Urinary bladder (tissue), 3 donors: ENCODE measurements at regions not wholly inside any gene's neighbourhood (a gene's known extent, or its start where the extent isn't known, plus 50 kb on each side); places are given as distances from the start of the nearest gene placed in this dataset.
"Not testable (repeated sequence)": the region's sequence is repeated elsewhere in the genome, so short reads cannot be mapped to it uniquely, and the experiment has no call there.

ENCODE experiments used
- DNase-seq: peaks from one replicate; pipeline ENCODE4 v3.0.0-alpha.2; 2015; ENCODE audit errors: extremely low spot score
- H3K27ac ChIP-seq: one replicate; pipeline ENCODE4 v1.5.1; 2013; ENCODE audit warnings: low read depth, mild to moderate bottlenecking, moderate library complexity
- H3K36me3 ChIP-seq: one replicate; pipeline ENCODE4 v1.6.1; 2013; ENCODE audit warnings: mild to moderate bottlenecking, moderate library complexity; ENCODE audit not compliant: insufficient read depth
- H3K4me1 ChIP-seq: one replicate; pipeline ENCODE4 v1.6.1; 2013; ENCODE audit warnings: mild to moderate bottlenecking, moderate library complexity; ENCODE audit not compliant: insufficient read depth
- H3K4me3 ChIP-seq: one replicate; pipeline ENCODE4 v1.5.1; 2013; ENCODE audit warnings: low read depth, low read length
- WGBS: extraction: QIAGEN DNeasy Blood & Tissue Kit; methylation state at CpG from one replicate; pipeline ENCODE4 v1.1.7; 2013; 5-methylcytosine and 5-hydroxymethylcytosine counted together
- donor health status: healthy with polysubstance abuse.
- donor health status: healthy.

DNA sequence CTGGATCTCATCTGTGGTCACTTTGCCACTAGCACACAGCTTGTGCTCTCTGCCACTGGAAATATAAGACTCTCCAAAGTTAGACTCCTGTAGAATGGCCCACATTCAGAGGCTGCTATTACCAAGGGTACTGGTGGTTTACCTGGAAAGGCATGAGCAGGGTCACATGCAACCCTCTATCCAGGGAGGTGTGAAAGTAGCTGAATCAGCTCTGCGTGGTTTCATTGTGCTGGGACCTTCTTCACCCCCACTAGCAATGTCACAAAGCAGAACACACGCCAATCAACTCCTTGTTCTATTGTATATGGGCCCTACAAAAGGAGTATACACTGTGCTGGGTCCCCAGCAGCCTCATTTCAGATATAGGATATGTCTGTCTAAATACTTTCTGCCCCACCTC, 353.6 kb upstream of the AUTS2 start:
- no peak overlapping the region for H3K27ac ChIP-seq
- H3K4me1 ChIP-seq = no peaks in the 10 kb centered on the region
- no peaks in the 10 kb centered on the region for H3K36me3 ChIP-seq
- WGBS = 95% methylated on average over 2 of the region's 2 CpGs
- DNase-seq = no peak
- no peak overlapping the region for H3K4me3 ChIP-seq

- no peaks in the 10 kb centered on the region for H3K4me1 ChIP-seq
- H3K27ac ChIP-seq = no peak overlapping the region
- H3K4me3 ChIP-seq = no peak overlapping the region
- WGBS = 64% methylated on average over 2 of the region's 2 CpGs
- no peak for DNase-seq
- H3K36me3 ChIP-seq = no peaks in the 10 kb centered on the region
Measured at GRCh38 chr7:69245646-69246045, 352.6 kb upstream of the AUTS2 start.

DNA sequence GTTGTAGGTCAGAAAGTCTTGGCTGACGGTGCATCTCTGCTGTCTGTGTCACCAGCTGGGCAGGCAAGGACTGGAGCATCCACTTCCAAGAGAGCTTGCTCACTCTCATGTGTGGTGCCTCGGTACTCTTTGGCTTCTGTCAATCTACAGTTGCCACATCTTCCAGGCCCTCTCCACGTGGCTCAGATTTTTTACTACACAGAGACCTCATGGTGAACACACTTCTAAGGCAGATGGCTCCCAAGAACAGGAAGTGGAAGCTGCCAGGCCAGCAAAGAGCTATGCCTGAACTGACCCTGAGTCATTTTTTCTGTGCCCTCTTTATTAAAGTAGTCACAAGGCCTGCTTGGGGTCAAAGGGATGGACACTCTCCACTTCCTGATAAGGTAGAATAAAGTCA, 351.5 kb upstream of the AUTS2 start:
- Histone ChIP-seq H3K27ac (no peak overlapping the region), H3K36me3 (no peaks in the 10 kb centered on the region), H3K4me1 (no peaks in the 10 kb centered on the region), H3K4me3 (no peak overlapping the region)
- no peak for DNase-seq
- WGBS = 80% methylated on average over 3 of the region's 3 CpGs

DNA sequence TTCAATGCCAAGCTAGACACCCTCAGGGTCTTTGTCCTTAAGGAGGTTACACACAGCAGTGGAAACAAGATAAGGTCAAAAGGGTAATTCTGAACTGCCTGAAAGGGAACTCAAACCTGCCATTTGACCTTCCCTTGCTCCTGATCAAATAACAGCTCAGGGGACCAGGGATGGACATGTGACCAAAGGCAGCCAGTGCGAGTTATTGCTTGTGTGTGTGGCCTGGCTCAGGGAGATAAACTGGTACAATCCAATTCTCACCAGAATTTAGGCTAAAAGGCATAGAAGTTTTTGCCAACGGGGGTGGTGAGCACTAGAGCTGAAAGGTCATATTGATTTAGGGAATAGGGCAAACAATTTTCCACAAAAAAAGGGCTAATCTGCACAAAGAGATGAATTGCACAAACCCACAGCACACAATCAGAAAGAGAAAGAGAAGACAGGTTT, 349.9 kb upstream of the AUTS2 start:
- not testable (repeated sequence) for H3K36me3 ChIP-seq, H3K27ac ChIP-seq, DNase-seq, H3K4me3 ChIP-seq, H3K4me1 ChIP-seq
- WGBS = 74% methylated on average over 2 of the region's 2 CpGs

- no peaks in the 10 kb centered on the region for H3K36me3 ChIP-seq
- no peak overlapping the region for H3K27ac ChIP-seq
- H3K4me3 ChIP-seq = no peak overlapping the region
- no peak for DNase-seq
- H3K4me1 ChIP-seq = no peaks in the 10 kb centered on the region
- WGBS = 98% methylated on average over 5 of the region's 5 CpGs
Measured at GRCh38 chr7:69250958-69251357, 347.3 kb upstream of the AUTS2 start.

DNA sequence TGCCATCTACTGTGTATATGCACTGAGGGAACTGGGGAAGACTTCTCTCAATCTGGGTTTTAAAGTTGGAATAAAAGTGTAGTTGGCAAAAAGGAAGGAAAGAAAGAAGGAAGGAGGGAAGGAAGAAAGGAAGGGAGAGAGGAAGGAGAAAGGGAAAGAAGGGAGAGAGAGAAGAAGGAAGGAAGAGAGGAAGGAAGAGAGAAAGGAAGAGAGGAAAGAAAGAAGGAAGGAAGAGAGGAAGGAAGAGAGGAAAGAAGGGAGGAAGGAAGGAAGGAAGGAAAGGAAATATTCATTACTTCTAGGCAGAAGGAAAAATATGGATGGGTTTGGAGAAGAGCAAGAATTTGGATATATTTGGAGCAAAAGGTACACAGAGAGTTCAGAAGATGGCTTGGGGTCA, 343.6 kb upstream of the AUTS2 start:
- H3K36me3 ChIP-seq = no peaks in the 10 kb centered on the region
- no peak for DNase-seq
- no peaks in the 10 kb centered on the region for H3K4me1 ChIP-seq
- no peak overlapping the region for H3K4me3 ChIP-seq
- H3K27ac ChIP-seq = no peak overlapping the region

DNA sequence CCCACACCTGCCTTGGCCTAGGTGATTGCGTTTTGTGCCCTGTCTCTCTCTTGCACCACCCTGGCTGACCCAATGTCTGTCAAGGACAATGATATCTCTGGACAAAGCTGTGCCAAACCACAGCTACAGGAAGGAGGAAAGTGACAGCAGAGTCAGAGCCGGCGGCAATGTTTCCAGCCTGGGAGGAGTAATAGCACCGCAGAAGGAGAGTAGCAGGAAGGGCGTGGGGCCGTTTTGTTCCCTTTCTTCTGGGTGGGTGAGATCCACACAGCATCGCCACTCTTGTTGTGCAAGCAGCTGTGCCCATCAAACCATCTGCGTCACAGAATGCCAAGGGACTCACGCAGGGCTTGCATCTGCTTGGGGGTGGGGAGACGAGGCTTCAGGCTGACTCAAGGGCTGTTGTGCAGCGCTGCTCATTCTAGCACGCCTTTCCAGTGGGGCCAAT, 341.6 kb upstream of the AUTS2 start:
- no peak for DNase-seq
- 82% methylated on average over 12 of the region's 12 CpGs for WGBS

DNA sequence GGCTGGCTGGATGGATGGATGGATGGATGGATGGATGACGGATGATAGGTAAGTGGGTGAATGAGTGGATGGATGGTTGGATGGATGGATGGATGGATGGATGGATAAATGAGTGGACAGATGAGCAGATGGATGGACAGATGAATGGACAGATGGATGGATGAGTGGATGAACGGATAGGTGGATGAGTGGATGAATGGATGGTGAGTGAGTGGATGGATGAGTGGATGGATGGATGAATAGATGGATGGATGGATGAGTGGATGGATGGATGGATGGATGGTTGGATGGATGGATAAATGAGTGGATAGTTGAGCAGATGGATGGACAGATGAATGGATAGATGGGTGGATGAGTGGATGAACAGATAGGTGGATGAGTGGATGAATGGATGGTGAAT, 340.7 kb upstream of the AUTS2 start:
- WGBS = 98% methylated on average over 2 of the region's 2 CpGs
- H3K36me3 ChIP-seq = no peaks in the 10 kb centered on the region
- no peak overlapping the region for H3K4me3 ChIP-seq
- H3K4me1 ChIP-seq = no peaks in the 10 kb centered on the region
- DNase-seq = no peak
- H3K27ac ChIP-seq = no peak overlapping the region

More for the DNA sequence above, 341.6 kb upstream of the AUTS2 start:
- no peaks in the 10 kb centered on the region for H3K36me3 ChIP-seq
- H3K4me3 ChIP-seq = no peak overlapping the region
- H3K27ac ChIP-seq = no peak overlapping the region
- no peaks in the 10 kb centered on the region for H3K4me1 ChIP-seq

GRCh38 chr7:69259445-69259844, 338.8 kb upstream of the AUTS2 start:
- no peaks in the 10 kb centered on the region for H3K4me1 ChIP-seq
- H3K36me3 ChIP-seq = no peaks in the 10 kb centered on the region
- 63% methylated on average over 2 of the region's 2 CpGs for WGBS
- H3K27ac ChIP-seq = no peak overlapping the region
- H3K4me3 ChIP-seq = no peak overlapping the region
- DNase-seq = no peak

DNA sequence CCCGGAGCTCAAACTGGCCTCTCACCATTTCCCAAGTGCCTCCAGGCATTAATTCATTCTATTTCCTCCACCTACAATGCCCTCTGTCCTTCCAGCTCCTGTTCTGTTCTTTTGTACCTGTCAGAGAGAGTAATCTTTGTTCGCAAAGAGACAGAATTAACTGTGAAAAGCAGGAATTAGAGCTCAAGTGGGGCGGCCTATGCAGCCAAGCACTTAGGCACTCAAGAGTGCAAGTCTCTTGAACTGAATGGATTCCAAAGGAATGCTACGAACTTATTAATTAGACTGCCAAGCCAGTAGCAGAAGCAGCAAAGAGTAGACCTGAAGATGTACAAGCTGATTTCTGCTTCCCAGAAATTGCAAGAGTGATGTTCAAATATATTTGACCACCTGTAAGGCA, 338.3 kb upstream of the AUTS2 start:
- Histone ChIP-seq H3K27ac (no peak overlapping the region), H3K36me3 (no peaks in the 10 kb centered on the region), H3K4me1 (no peaks in the 10 kb centered on the region), H3K4me3 (no peak overlapping the region)
- WGBS = 87% methylated on average over 4 of the region's 4 CpGs
- no peak for DNase-seq

GRCh38 chr7:69263550-69263949, 334.7 kb upstream of the AUTS2 start:
- Histone ChIP-seq H3K4me3 (no peak overlapping the region), H3K36me3 (no peaks in the 10 kb centered on the region), H3K4me1 (no peaks in the 10 kb centered on the region), H3K27ac (no peak overlapping the region)
- DNase-seq = no peak

DNA sequence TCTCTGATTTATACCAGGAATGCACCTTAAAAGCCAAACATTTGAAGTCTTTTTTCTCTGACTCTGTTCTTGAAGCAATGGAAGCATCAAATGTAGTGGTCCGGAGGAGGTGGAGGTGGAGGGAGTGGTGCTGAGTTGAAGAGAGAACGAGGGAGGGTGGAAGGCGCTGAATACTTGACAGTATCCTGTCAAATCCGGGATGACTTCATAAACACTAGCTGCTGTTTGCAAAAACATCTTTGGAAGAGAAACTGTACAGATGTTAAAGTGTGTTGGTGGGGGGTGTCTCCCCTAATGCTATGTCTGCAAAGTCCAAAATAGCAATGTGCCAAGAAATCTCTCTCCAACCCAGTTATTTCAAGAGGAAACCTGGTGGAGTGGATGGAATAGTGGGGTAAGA, 328.5 kb upstream of the AUTS2 start:
- H3K27ac ChIP-seq = no peak overlapping the region
- H3K4me1 ChIP-seq = no peaks in the 10 kb centered on the region
- no peak for DNase-seq
- no peak overlapping the region for H3K4me3 ChIP-seq
- 59% methylated on average over 4 of the region's 4 CpGs for WGBS
- no peaks in the 10 kb centered on the region for H3K36me3 ChIP-seq

GRCh38 chr7:69272101-69272500, 326.2 kb upstream of the AUTS2 start:
- WGBS = 46% methylated on average over 1 of the region's 1 CpG
- Histone ChIP-seq H3K27ac (no peak overlapping the region), H3K4me1 (no peaks in the 10 kb centered on the region), H3K36me3 (no peaks in the 10 kb centered on the region), H3K4me3 (no peak overlapping the region)
- DNase-seq = no peak

GRCh38 chr7:69276011-69276729, 322.1 kb upstream of the AUTS2 start:
- WGBS = 21% methylated on average over 3 of the region's 3 CpGs
- no peak overlapping the region for H3K27ac ChIP-seq
- DNase-seq = peak; percentile 62
- no peaks in the 10 kb centered on the region for H3K4me1 ChIP-seq
- no peak overlapping the region for H3K4me3 ChIP-seq
- H3K36me3 ChIP-seq = no peaks in the 10 kb centered on the region

DNA sequence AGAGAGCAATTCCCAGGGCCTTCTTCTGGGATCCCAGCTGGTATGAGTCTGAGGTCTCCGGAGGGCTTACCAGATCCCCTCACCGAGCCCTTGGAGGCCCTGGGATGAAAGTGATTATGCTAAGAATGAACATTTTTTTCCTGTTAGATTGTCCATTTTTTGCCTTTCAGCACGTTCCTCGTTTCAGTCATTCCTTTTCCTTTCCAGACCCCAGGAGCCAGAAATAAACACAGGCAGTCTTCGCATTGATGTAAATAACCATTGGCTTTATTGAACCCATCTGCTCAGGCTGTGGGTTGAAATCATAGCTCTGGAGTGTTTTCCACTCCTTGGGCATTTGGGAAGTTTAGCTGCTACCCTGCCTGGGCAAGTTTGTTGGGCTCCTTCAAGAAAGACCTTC, 320.9 kb upstream of the AUTS2 start:
- no peak overlapping the region for H3K27ac ChIP-seq
- no peaks in the 10 kb centered on the region for H3K4me1 ChIP-seq
- no peak overlapping the region for H3K4me3 ChIP-seq
- 53% methylated on average over 5 of the region's 5 CpGs for WGBS
- H3K36me3 ChIP-seq = no peaks in the 10 kb centered on the region
- no peak for DNase-seq
